ENCODE measurements at regions not wholly inside any gene's neighbourhood (a gene's known extent, or its start where the extent isn't known, plus 50 kb on each side); places are given as distances from the start of the nearest gene placed in this dataset.
A peak's percentile ranks its signal among the peaks of the same experiment; 100 is the strongest.
"Not testable (repeated sequence)": the region's sequence is repeated elsewhere in the genome, so short reads cannot be mapped to it uniquely, and the experiment has no call there.

- H2AFZ ChIP-seq (ENCODE audit: low read depth, low read length); H3K9me1 ChIP-seq (ENCODE audit: control insufficient read depth, insufficient read depth, low read length); H3K9me3 ChIP-seq (replicated peaks; ENCODE audit: control insufficient read depth, insufficient read depth, low read depth, low read length); H3K79me2 ChIP-seq (ENCODE audit: control insufficient read depth, insufficient read depth, low read length); DNase-seq (ENCODE audit: extremely low read depth in 1 of 4, low spot score in 3 of 4); H4K20me1 ChIP-seq (replicated peaks; ENCODE audit: control insufficient read depth, insufficient read depth, low read length); H3K4me1 ChIP-seq (replicated peaks in 1 of 2; ENCODE audit: control insufficient read depth in 2 of 2, insufficient read depth in 2 of 2, low read length in 2 of 2); FAIRE-seq; H3K27me3 ChIP-seq (ENCODE audit: control insufficient read depth in 2 of 2, insufficient read depth in 2 of 2, low read length in 2 of 2); BruUV-seq (replicated peaks); H3K4me3 ChIP-seq; H3K36me3 ChIP-seq (ENCODE audit: control insufficient read depth, insufficient read depth, low read length); in situ Hi-C loops (cut with MboI); ATAC-seq; POLR2A ChIA-PET; H3K4me2 ChIP-seq (ENCODE audit: insufficient read depth, low read length); H3K27ac ChIP-seq (ENCODE audit: extremely low read depth, low read depth, low read length); intact Hi-C loops (cut with micrococcal nuclease); CTCF ChIA-PET (ENCODE audit: low intra/inter-chr PET ratio); H3K9ac ChIP-seq (ENCODE audit: insufficient read depth in 1 of 2, low read depth in 2 of 2, low read length in 2 of 2): not testable (repeated sequence)
- TF ChIP-seq ZNF146 (CRISPR knock-in tag; IDR thresholded peaks at IDR 0.05; ENCODE audit: unreplicated experiment) (peak; percentile 91), RBM25 (IDR thresholded peaks at IDR 0.05; ENCODE audit: low read depth, low read length, severe bottlenecking) (peak; percentile 37), SMARCA5 (IDR thresholded peaks at IDR 0.05) (peak; percentile 49; the same call in 1 of the 2 replicates), ADNP (tag; IDR thresholded peaks at IDR 0.05) (0 out of 2 replicates have a peak, but pooled peaks have one; percentile 24), BCOR (IDR thresholded peaks at IDR 0.05) (peak; percentile 52; the same call in 1 of the 2 replicates)
- 83% methylated on average over 19 of the region's 23 CpGs for WGBS (ENCODE audit: insufficient coverage, low coverage, missing lambda C conversion rate)
Measured at GRCh38 chr16:29355339-29356059, 51.0 kb downstream of the NPIPB11 start.

DNA sequence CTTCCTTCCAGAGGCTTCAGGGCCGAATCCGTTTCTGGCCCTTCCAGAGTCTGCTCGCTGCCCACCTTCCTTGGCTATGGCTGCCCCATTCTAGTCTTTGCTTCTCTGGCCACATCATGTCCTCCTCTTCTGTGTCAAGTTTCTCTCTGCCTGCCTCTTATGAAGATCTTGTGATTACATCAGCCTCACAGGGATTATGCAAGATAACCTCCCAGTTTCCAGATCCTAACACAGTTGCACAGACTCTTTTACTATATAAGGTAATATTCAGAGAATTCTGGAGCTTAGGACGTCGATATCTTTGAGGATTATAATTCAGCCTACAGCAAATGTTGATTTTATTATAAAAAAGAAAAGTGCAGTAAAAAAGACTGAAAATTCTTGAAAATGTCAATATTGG lies 52.1 kb downstream of the NPIPB11 start:
- DNase-seq (ENCODE audit: extremely low read depth in 1 of 4, low spot score in 3 of 4); H2AFZ ChIP-seq (ENCODE audit: low read depth, low read length); H3K9me3 ChIP-seq (replicated peaks; ENCODE audit: control insufficient read depth, insufficient read depth, low read depth, low read length); in situ Hi-C loops (cut with MboI); BruUV-seq (replicated peaks); H3K79me2 ChIP-seq (ENCODE audit: control insufficient read depth, insufficient read depth, low read length); intact Hi-C loops (cut with micrococcal nuclease); FAIRE-seq; POLR2A ChIA-PET; H3K4me3 ChIP-seq; H3K9me1 ChIP-seq (ENCODE audit: control insufficient read depth, insufficient read depth, low read length); H3K27me3 ChIP-seq (ENCODE audit: control insufficient read depth in 2 of 2, insufficient read depth in 2 of 2, low read length in 2 of 2); H4K20me1 ChIP-seq (replicated peaks; ENCODE audit: control insufficient read depth, insufficient read depth, low read length); H3K4me2 ChIP-seq (ENCODE audit: insufficient read depth, low read length); CTCF ChIA-PET (ENCODE audit: low intra/inter-chr PET ratio); H3K36me3 ChIP-seq (ENCODE audit: control insufficient read depth, insufficient read depth, low read length); H3K9ac ChIP-seq (ENCODE audit: insufficient read depth in 1 of 2, low read depth in 2 of 2, low read length in 2 of 2); H3K27ac ChIP-seq (ENCODE audit: extremely low read depth, low read depth, low read length); H3K4me1 ChIP-seq (replicated peaks in 1 of 2; ENCODE audit: control insufficient read depth in 2 of 2, insufficient read depth in 2 of 2, low read length in 2 of 2); TF ChIP-seq CEBPG (CRISPR knock-in tag; IDR thresholded peaks at IDR 0.05): not testable (repeated sequence)
- 0 out of 3 replicates have a peak, but pooled peaks have one; percentile 11 for ATAC-seq
- TF ChIP-seq CEBPB (tag; IDR thresholded peaks at IDR 0.05) (peak; percentile 31; the same call in 1 of the 2 replicates), SRF (CRISPR knock-in tag; IDR thresholded peaks at IDR 0.05) (peak in 1 of 2 experiments; percentile 90; a peak in 2 of 4 replicates), CEBPG (tag; conservative IDR thresholded peaks at IDR 0.05 in 1 of 2, IDR thresholded peaks at IDR 0.05 in 1 of 2) (peak; percentile 39 to 64; a peak in 2 of 4 replicates)
- WGBS (ENCODE audit: insufficient coverage, low coverage, missing lambda C conversion rate), result 13% methylated on average over 2 of the region's 5 CpGs

Data from K562 (cell line).